Kidney epithelial cell (primary cell): ENCODE measurements at regions not wholly inside any gene's neighbourhood (a gene's known extent, or its start where the extent isn't known, plus 50 kb on each side); places are given as distances from the start of the nearest gene placed in this dataset.

Experiments
- DNase-seq: peaks from one replicate; pipeline ENCODE4 v3.0.0-alpha.2; 2010; ENCODE audit warnings: low read depth
- H3K27me3 ChIP-seq: 2 replicates; pipeline ENCODE4 v1.6.0; 2011; ENCODE audit warnings: low read length; ENCODE audit not compliant: control insufficient read depth, insufficient read depth
- H3K36me3 ChIP-seq: 2 replicates; pipeline ENCODE4 v1.5.1; 2011; ENCODE audit warnings: low read length; ENCODE audit not compliant: control insufficient read depth, insufficient read depth
- H3K4me3 ChIP-seq: 2 replicates; pipeline ENCODE4 v1.5.1; 2011; ENCODE audit warnings: low read depth, mild to moderate bottlenecking, control low read depth, low read length
- CTCF ChIP-seq: IDR thresholded peaks from 2 replicates; pipeline ENCODE4 v1.5.1; 2011; ENCODE audit warnings: mild to moderate bottlenecking, moderate library complexity, low read length, control low read depth, inconsistent platforms; ENCODE audit not compliant: insufficient read depth, poor library complexity, severe bottlenecking

GRCh38 chr2:237260686-237261085 is 153.3 kb downstream of the COL6A3 start:
- TF ChIP-seq CTCF = no peak
- H3K4me3 ChIP-seq = no peak overlapping the region
- no peaks in the 10 kb centered on the region for H3K27me3 ChIP-seq
- no peaks in the 10 kb centered on the region for H3K36me3 ChIP-seq
- no peak for DNase-seq

GRCh38 chr2:237261327-237261726 is 152.6 kb downstream of the COL6A3 start:
- no peak for DNase-seq
- Histone ChIP-seq H3K4me3 (no peak overlapping the region), H3K27me3 (no peaks in the 10 kb centered on the region), H3K36me3 (no peaks in the 10 kb centered on the region)
- TF ChIP-seq CTCF = no peak

- Histone ChIP-seq H3K36me3 (no peaks in the 10 kb centered on the region), H3K27me3 (no peaks in the 10 kb centered on the region), H3K4me3 (no peak overlapping the region)
- no peak for TF ChIP-seq CTCF
- no peak for DNase-seq
Observed at GRCh38 chr2:237262838-237263771, 150.9 kb downstream of the COL6A3 start.

GRCh38 chr2:237264480-237265219 is 149.3 kb downstream of the COL6A3 start:
- DNase-seq = no peak
- H3K36me3 ChIP-seq = no peaks in the 10 kb centered on the region
- no peak overlapping the region for H3K4me3 ChIP-seq
- TF ChIP-seq CTCF = no peak
- no peaks in the 10 kb centered on the region for H3K27me3 ChIP-seq

GRCh38 chr2:237268004-237268708 is 145.8 kb downstream of the COL6A3 start:
- no peaks in the 10 kb centered on the region for H3K36me3 ChIP-seq
- H3K27me3 ChIP-seq = peaks cover 2% of the 10 kb centered on the region
- H3K4me3 ChIP-seq = no peak overlapping the region
- TF ChIP-seq CTCF = no peak
- DNase-seq = no peak
